Stimulated activated naive B cell treated with anti-CD40 and anti-IgM and Interleukin-4, amounts not matched to agents 10 μg/mL and 1 μg/mL and 100 μg/mL, for 72 hours (primary cell): ENCODE measurements at regions not wholly inside any gene's neighbourhood (a gene's known extent, or its start where the extent isn't known, plus 50 kb on each side); places are given as distances from the start of the nearest gene placed in this dataset.
A peak's percentile ranks its signal among the peaks of the same experiment; 100 is the strongest.

Experiments used
- ATAC-seq, 2 donors: fragments of 150-1000 bp; cut with Tn5 transposase; replicated peaks; 2 replicates each; pipeline ENCODE4 v1.10.0; 2021; ENCODE audit warnings: moderate library complexity in 1 of 2
- DNase-seq: peaks from one replicate; pipeline ENCODE4 v3.0.0; 2021
- H3K27ac Mint-ChIP-seq: one replicate; pipeline ENCODE4 v1.8.0; 2022; ENCODE audit warnings: mild to moderate bottlenecking, mixed read lengths
- H3K27me3 Mint-ChIP-seq, 2 donors: one replicate each; pipeline ENCODE4 v1.8.0; 2022; ENCODE audit warnings: mixed read lengths in 2 of 2
- H3K36me3 Mint-ChIP-seq, 2 donors: one replicate each; pipeline ENCODE4 v1.8.0; 2022; ENCODE audit warnings: mixed read lengths in 2 of 2, mild to moderate bottlenecking in 1 of 2
- H3K4me1 Mint-ChIP-seq, 2 donors: one replicate each; pipeline ENCODE4 v1.8.0; 2022; ENCODE audit warnings: mixed read lengths in 2 of 2, mild to moderate bottlenecking in 1 of 2
- H3K4me3 Mint-ChIP-seq, 2 donors: one replicate each; pipeline ENCODE4 v1.8.0; 2022; ENCODE audit warnings: mild to moderate bottlenecking in 2 of 2, mixed read lengths in 2 of 2, moderate library complexity in 1 of 2
- H3K9me3 Mint-ChIP-seq, 2 donors: one replicate each; pipeline ENCODE4 v1.8.0; 2022; ENCODE audit warnings: mixed read lengths in 2 of 2, mild to moderate bottlenecking in 1 of 2

DNA sequence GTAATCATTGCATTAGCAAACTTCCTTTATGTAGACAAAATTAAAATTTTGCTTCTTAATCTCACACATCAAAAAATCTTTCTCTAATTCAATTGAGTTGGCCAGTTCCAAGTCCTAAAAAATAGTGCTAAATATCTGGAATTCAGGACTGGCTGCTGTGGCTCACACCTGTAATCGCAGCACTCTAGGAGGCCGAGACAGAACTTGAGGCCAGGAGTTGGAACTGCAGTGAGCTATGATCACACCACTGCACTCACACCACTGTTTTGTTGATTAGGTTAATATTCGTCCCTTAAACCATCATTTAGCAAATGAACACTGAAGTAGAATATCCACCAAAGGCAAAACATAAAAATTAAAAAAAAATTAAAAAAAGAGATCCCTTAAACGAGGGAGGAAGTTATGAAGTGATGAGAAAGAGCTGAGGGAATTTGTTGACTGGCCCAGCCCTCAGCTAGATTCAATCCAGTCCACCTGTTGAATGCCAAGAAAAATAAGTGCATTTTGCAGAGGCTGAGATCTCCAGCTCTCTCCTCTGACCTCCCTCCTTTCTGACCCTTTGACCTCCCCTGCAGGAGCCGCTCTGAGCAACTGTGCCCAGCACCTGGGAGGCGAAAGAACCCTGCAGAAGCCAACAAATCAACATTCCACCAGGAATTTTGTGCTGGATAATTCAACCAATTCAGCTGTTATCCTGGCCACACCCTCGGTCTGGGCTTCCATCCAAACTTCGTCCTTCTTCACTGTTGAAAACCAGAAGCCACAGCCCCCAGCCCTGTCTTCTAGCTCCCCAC is 96.8 kb downstream of the OR2K2 start:
- no peak for DNase-seq
- Mint-ChIP-seq H3K36me3 (no peaks in the 10 kb centered on the region), H3K4me1 (no peaks in the 10 kb centered on the region), H3K9me3 (no peaks in the 10 kb centered on the region), H3K4me3 (no peak overlapping the region), H3K27me3 (no peaks in the 10 kb centered on the region), H3K27ac (no peak overlapping the region)
- no peak for ATAC-seq

GRCh38 chr9:111231801-111232580 is 98.0 kb downstream of the OR2K2 start:
- Mint-ChIP-seq H3K9me3 (no peaks in the 10 kb centered on the region), H3K27ac (no peak overlapping the region), H3K36me3 (no peaks in the 10 kb centered on the region), H3K27me3 (no peaks in the 10 kb centered on the region), H3K4me3 (no peak overlapping the region), H3K4me1 (no peaks in the 10 kb centered on the region)
- DNase-seq (no peak), ATAC-seq (peak in 1 of 2 donors; percentile 29)

DNA sequence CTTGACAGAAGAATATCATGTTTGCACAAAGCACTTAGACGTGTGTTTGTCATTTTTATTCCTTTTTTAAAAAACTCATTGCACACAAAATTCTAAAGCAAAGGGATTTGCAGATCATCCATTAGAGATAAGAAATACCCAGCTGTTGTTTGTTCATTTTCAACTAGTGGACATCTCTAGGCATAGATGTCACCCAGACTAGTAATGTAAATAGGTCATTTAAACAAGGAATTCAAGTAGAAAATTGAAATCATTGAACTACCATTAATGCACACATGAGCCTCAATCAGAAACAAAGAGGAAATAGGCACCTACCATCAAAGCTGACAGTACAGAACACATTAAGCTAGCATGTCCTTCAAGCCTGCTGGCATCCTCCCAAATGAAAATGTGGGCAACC is 107.3 kb downstream of the OR2K2 start:
- no peak for ATAC-seq
- no peak for DNase-seq
- Mint-ChIP-seq H3K36me3 (no peaks in the 10 kb centered on the region), H3K27me3 (no peaks in the 10 kb centered on the region), H3K27ac (no peak overlapping the region), H3K9me3 (no peaks in the 10 kb centered on the region), H3K4me3 (no peak overlapping the region), H3K4me1 (no peaks in the 10 kb centered on the region)

DNA sequence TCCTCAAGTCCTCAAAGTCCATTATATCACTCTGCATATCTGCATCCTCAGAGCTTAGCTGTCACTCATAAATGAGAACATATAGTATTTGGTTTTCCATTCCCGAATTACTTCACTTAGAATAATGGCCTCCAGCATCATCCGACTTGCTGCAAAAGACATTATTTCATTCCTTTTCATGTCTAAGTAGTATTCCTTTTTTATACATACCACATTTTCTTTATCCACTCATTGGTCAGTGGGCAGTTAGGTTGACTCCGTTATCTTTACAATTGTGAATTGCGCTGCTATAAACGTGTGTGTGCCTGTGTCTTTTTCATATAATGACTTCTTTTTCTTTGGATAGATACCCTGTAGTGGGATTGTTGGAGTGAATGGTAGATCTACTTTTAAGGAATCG is 117.2 kb downstream of the OR2K2 start:
- no peaks in the 10 kb centered on the region for H3K36me3 Mint-ChIP-seq
- peaks cover 3 to 19% of the 10 kb centered on the region in 2 donors for H3K27me3 Mint-ChIP-seq
- no peaks in the 10 kb centered on the region for H3K4me1 Mint-ChIP-seq
- ATAC-seq (no peak), DNase-seq (no peak)
- H3K27ac Mint-ChIP-seq = no peak overlapping the region
- no peak overlapping the region for H3K4me3 Mint-ChIP-seq
- H3K9me3 Mint-ChIP-seq = peaks cover 9 to 11% of the 10 kb centered on the region in 2 donors

DNA sequence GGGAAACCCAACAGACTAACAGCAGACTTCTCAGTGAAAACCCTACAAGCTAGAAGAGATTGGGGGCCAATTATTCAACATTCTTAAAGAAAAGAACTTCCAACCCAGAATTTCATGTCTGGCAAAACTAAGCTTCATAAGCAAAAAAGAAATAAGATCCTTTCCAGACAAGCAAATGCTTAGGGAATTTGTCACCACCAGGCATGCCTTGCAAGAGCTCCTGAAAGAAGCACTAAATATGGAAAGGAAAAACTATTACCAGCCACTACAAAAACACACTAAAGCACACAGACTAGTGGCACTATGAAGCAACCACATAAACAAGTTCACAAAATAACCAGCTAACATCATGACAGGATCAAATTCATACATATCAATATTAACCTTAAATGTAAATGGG is 131.1 kb downstream of the OR2K2 start:
- Mint-ChIP-seq H3K27me3 (peaks cover 4% of the 10 kb centered on the region in 2 donors), H3K4me3 (no peak overlapping the region), H3K36me3 (no peaks in the 10 kb centered on the region), H3K27ac (no peak overlapping the region), H3K4me1 (no peaks in the 10 kb centered on the region), H3K9me3 (peaks cover 19 to 20% of the 10 kb centered on the region in 2 donors)
- DNase-seq = no peak
- no peak for ATAC-seq

- ATAC-seq = no peak
- Mint-ChIP-seq H3K4me1 (no peaks in the 10 kb centered on the region), H3K27ac (no peak overlapping the region), H3K36me3 (no peaks in the 10 kb centered on the region), H3K4me3 (no peak overlapping the region), H3K9me3 (peaks cover 4 to 11% of the 10 kb centered on the region in 2 donors), H3K27me3 (peaks cover 4 to 6% of the 10 kb centered on the region in 2 donors)
- no peak for DNase-seq
These were observed 132.8 kb downstream of the OR2K2 start for GRCh38 chr9:111197256-111197655.

DNA sequence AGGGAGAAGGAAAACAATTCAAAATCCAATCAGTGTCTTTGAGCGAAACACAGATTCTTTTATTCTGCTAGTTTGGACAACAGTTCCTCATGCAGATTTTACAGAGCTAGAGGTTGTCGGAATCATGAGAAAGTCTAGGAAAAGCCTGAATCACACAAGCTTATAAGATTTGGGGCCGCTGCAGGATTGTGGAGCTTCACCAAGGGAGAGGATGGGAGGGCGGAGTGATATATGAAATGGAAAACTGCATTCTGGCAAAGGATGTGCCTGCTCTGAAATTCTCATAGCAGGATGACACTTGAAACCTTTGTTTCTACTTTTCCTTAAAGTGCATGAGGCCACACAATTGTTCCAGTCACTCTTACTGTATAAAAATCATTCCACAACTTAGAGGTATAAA is 134.3 kb downstream of the OR2K2 start:
- Mint-ChIP-seq H3K9me3 (peaks cover 4 to 9% of the 10 kb centered on the region in 2 donors), H3K27me3 (peaks cover 4 to 6% of the 10 kb centered on the region in 2 donors), H3K36me3 (no peaks in the 10 kb centered on the region), H3K4me1 (no peaks in the 10 kb centered on the region), H3K27ac (no peak overlapping the region), H3K4me3 (no peak overlapping the region)
- no peak for ATAC-seq
- no peak for DNase-seq

DNA sequence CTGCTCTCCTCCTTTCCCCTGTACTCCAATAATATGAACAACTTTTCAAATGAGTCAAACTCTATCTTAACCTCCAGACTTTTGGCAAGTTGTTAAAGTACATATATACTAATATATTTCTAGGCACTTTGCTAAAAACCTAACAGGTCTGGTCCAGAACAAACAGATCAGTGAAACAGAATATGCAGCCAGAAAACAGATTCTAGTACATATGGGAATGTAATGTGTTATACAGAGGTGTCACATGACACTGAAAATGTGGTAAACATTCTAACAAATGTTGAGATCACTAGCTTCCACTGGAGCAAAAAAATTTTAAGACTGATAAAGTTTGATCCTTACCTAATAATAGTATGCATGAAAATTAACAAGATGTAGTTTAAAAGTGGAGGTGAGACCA is 136.9 kb downstream of the OR2K2 start:
- H3K36me3 Mint-ChIP-seq = no peaks in the 10 kb centered on the region
- H3K4me3 Mint-ChIP-seq = no peak overlapping the region
- H3K9me3 Mint-ChIP-seq = peaks cover 1 to 2% of the 10 kb centered on the region in 2 donors
- DNase-seq (no peak), ATAC-seq (no peak)
- H3K27me3 Mint-ChIP-seq = peaks cover 6% of the 10 kb centered on the region in 2 donors
- H3K27ac Mint-ChIP-seq = no peak overlapping the region
- H3K4me1 Mint-ChIP-seq = no peaks in the 10 kb centered on the region

GRCh38 chr9:111192650-111193049 is 137.4 kb downstream of the OR2K2 start:
- H3K9me3 Mint-ChIP-seq = no peaks in the 10 kb centered on the region
- no peaks in the 10 kb centered on the region for H3K36me3 Mint-ChIP-seq
- no peak overlapping the region for H3K4me3 Mint-ChIP-seq
- no peak overlapping the region for H3K27ac Mint-ChIP-seq
- no peaks in the 10 kb centered on the region for H3K4me1 Mint-ChIP-seq
- ATAC-seq (no peak), DNase-seq (no peak)
- H3K27me3 Mint-ChIP-seq = peaks cover 6 to 7% of the 10 kb centered on the region in 2 donors

DNA sequence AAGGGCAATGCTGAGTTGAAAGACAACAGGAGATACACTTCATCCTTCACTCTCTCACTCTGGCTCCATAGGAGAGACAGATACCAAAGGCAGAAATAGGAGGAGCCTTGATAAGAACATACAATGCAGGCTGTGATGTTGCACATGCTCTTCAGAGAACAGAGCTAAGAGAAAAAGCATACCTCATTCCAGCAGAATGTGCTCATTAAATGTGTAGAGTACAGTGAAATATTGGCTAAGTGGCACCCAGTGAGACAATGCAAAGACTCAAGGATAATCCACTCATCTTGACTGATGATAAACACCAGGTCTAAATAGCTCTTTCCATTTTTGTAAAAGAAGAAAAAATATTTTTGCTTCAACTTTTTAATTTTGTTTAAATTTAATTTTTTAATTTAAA is 139.7 kb downstream of the OR2K2 start:
- Mint-ChIP-seq H3K36me3 (no peaks in the 10 kb centered on the region), H3K4me3 (no peak overlapping the region), H3K27me3 (peaks cover 6 to 7% of the 10 kb centered on the region in 2 donors), H3K27ac (no peak overlapping the region), H3K4me1 (no peaks in the 10 kb centered on the region), H3K9me3 (no peaks in the 10 kb centered on the region)
- DNase-seq (no peak), ATAC-seq (no peak)

GRCh38 chr9:111187376-111187775 is 142.6 kb downstream of the OR2K2 start:
- Mint-ChIP-seq H3K36me3 (no peaks in the 10 kb centered on the region), H3K27me3 (peaks cover 0 to 7% of the 10 kb centered on the region in 2 donors), H3K4me3 (no peak overlapping the region), H3K4me1 (no peaks in the 10 kb centered on the region), H3K9me3 (peaks cover 0 to 10% of the 10 kb centered on the region in 2 donors), H3K27ac (no peak overlapping the region)
- no peak for ATAC-seq
- DNase-seq = no peak

GRCh38 chr9:111186021-111186530 is 143.9 kb downstream of the OR2K2 start:
- H3K36me3 Mint-ChIP-seq = no peaks in the 10 kb centered on the region
- peaks cover 0 to 10% of the 10 kb centered on the region in 2 donors for H3K9me3 Mint-ChIP-seq
- no peak overlapping the region for H3K27ac Mint-ChIP-seq
- H3K4me3 Mint-ChIP-seq = no peak overlapping the region
- peaks cover 0 to 7% of the 10 kb centered on the region in 2 donors for H3K27me3 Mint-ChIP-seq
- DNase-seq (no peak), ATAC-seq (no peak)
- no peaks in the 10 kb centered on the region for H3K4me1 Mint-ChIP-seq

DNA sequence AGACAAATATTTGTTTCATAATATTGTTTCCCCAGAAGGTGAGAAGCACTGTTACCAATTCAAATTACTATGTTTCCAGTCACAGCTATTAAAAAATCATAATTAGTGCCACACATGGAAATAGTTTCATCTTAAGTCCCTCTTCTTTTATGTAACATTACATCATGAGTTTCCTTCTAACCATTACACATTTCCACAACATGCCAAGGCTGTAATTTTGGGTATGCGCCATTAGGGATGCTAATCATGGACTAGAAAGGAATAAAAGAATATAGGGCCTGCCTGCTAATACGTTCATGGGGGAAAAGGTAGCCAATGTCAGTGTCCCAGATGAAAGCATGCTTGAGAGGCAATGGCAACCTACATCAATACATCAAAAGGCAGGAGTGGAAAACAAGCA is 142.5 kb upstream of the LPAR1 start:
- H3K9me3 Mint-ChIP-seq = peaks cover 0 to 10% of the 10 kb centered on the region in 2 donors
- peaks cover 5 to 13% of the 10 kb centered on the region in 2 donors for H3K27me3 Mint-ChIP-seq
- no peak for ATAC-seq
- peaks cover 0 to 3% of the 10 kb centered on the region in 2 donors for H3K4me1 Mint-ChIP-seq
- no peak for DNase-seq
- H3K4me3 Mint-ChIP-seq = no peak overlapping the region
- H3K36me3 Mint-ChIP-seq = no peaks in the 10 kb centered on the region
- H3K27ac Mint-ChIP-seq = no peak overlapping the region

GRCh38 chr9:111179577-111179976 is 141.3 kb upstream of the LPAR1 start:
- Mint-ChIP-seq H3K4me1 (peaks cover 0 to 3% of the 10 kb centered on the region in 2 donors), H3K27me3 (peaks cover 5 to 13% of the 10 kb centered on the region in 2 donors), H3K36me3 (no peaks in the 10 kb centered on the region), H3K4me3 (no peak overlapping the region), H3K27ac (no peak overlapping the region), H3K9me3 (peaks cover 0 to 10% of the 10 kb centered on the region in 2 donors)
- no peak for DNase-seq
- ATAC-seq = no peak
